ENCODE measurements at regions not wholly inside any gene's neighbourhood (a gene's known extent, or its start where the extent isn't known, plus 50 kb on each side); places are given as distances from the start of the nearest gene placed in this dataset.
"Not testable (repeated sequence)": the region's sequence is repeated elsewhere in the genome, so short reads cannot be mapped to it uniquely, and the experiment has no call there.

GRCh38 chr18:8882632-8883408 is 177.5 kb downstream of the MTCL1 start:
- no peak for DNase-seq (ENCODE audit: low read depth in 2 of 2, low spot score in 1 of 2)

GRCh38 chr18:8883409-8883668 is 178.0 kb downstream of the MTCL1 start:
- no peak for DNase-seq (ENCODE audit: low read depth in 2 of 2, low spot score in 1 of 2)

- not testable (repeated sequence) for DNase-seq (ENCODE audit: low read depth in 2 of 2, low spot score in 1 of 2)
Observed at GRCh38 chr18:8887877-8888276, 182.5 kb downstream of the MTCL1 start.

- DNase-seq (ENCODE audit: low read depth in 2 of 2, low spot score in 1 of 2), result no peak
Observed at GRCh38 chr18:8889489-8889888, 184.1 kb downstream of the MTCL1 start.

GRCh38 chr18:8890503-8890902 is 185.1 kb downstream of the MTCL1 start:
- not testable (repeated sequence) for DNase-seq (ENCODE audit: low read depth in 2 of 2, low spot score in 1 of 2)

GRCh38 chr18:8890957-8891464 is 185.7 kb downstream of the MTCL1 start:
- DNase-seq (ENCODE audit: low read depth in 2 of 2, low spot score in 1 of 2), result no peak

GRCh38 chr18:8893221-8893620 is 187.9 kb downstream of the MTCL1 start:
- DNase-seq (ENCODE audit: low read depth in 2 of 2, low spot score in 1 of 2), result no peak

GRCh38 chr18:8893628-8894231 is 188.4 kb downstream of the MTCL1 start:
- DNase-seq (ENCODE audit: low read depth in 2 of 2, low spot score in 1 of 2), result no peak

GRCh38 chr18:8894823-8895222 is 189.5 kb downstream of the MTCL1 start:
- DNase-seq (ENCODE audit: low read depth in 2 of 2, low spot score in 1 of 2), result no peak

- no peak for DNase-seq (ENCODE audit: low read depth in 2 of 2, low spot score in 1 of 2)
Observed at GRCh38 chr18:8895341-8895740, 190.0 kb downstream of the MTCL1 start.

- no peak for DNase-seq (ENCODE audit: low read depth in 2 of 2, low spot score in 1 of 2)
Observed at GRCh38 chr18:8895987-8896619, 190.7 kb downstream of the MTCL1 start.

- no peak for DNase-seq (ENCODE audit: low read depth in 2 of 2, low spot score in 1 of 2)
Observed at GRCh38 chr18:8899000-8899399, 193.6 kb downstream of the MTCL1 start.

- no peak for DNase-seq (ENCODE audit: low read depth in 2 of 2, low spot score in 1 of 2)
Observed at GRCh38 chr18:8900552-8900951, 195.2 kb downstream of the MTCL1 start.

- DNase-seq (ENCODE audit: low read depth in 2 of 2, low spot score in 1 of 2), result no peak
Observed at GRCh38 chr18:8901019-8901418, 195.7 kb downstream of the MTCL1 start.

- DNase-seq (ENCODE audit: low read depth in 2 of 2, low spot score in 1 of 2), result no peak
Observed at GRCh38 chr18:8904316-8904715, 198.2 kb upstream of the NDUFV2 start.

GRCh38 chr18:8908792-8909510 is 193.5 kb upstream of the NDUFV2 start:
- no peak for DNase-seq (ENCODE audit: low read depth in 2 of 2, low spot score in 1 of 2)

- no peak for DNase-seq (ENCODE audit: low read depth in 2 of 2, low spot score in 1 of 2)
Observed at GRCh38 chr18:8910186-8910822, 192.2 kb upstream of the NDUFV2 start.

- no peak for DNase-seq (ENCODE audit: low read depth in 2 of 2, low spot score in 1 of 2)
Observed at GRCh38 chr18:8910843-8911242, 191.7 kb upstream of the NDUFV2 start.

- no peak for DNase-seq (ENCODE audit: low read depth in 2 of 2, low spot score in 1 of 2)
Observed at GRCh38 chr18:8911408-8912340, 190.8 kb upstream of the NDUFV2 start.
